VCaP (cell line): ENCODE measurements at regions not wholly inside any gene's neighbourhood (a gene's known extent, or its start where the extent isn't known, plus 50 kb on each side); places are given as distances from the start of the nearest gene placed in this dataset.

Source experiments
- H3K27ac ChIP-seq: fragments of 450-650 bp; 2 replicates; pipeline ENCODE4 v1.5.1; 2017
- TF ChIP-seq, protein P1 (sequence below): fragments of 450-650 bp; conservative IDR thresholded peaks from 2 replicates; pipeline ENCODE4 v1.5.1; 2017; ENCODE audit warnings: mild to moderate bottlenecking, moderate library complexity

DNA sequence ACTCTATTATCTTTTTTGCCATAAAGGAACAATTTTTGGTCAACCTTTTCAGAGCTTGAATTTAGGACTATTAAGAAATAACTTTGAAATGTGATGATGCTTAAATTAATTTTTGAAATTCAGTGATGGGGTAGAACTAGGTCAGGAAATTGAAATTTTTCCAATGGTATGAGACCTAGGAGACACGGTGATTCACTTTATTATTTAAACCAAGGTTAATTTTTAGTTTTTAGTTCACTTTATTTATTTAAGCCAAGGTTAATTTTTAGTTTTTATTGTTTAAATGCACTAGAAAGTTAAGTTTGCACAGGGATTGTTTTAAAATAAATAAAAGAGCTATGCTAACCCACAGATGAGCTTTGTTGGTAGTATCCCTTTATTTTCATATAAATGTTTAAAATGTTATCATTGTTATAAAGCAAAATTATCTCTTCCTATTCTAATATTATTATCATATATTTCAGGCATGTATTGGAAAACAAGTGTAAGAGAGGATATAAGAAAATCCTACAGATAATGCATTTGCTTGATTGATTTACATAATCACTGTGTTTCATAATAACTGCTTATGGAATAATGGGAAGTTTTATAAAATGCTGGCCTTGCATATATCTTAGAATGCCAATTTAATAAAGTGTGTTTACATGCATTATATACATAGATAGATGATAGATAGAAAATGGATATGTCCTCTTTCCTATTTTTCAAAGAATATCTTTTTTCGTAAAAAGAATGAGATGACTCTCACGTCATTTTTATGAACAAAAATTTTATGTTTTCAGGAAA is 163.6 kb downstream of the HGF start:
- H3K27ac ChIP-seq: peak overlapping the region; percentile 74
- TF ChIP-seq, protein P1, sequence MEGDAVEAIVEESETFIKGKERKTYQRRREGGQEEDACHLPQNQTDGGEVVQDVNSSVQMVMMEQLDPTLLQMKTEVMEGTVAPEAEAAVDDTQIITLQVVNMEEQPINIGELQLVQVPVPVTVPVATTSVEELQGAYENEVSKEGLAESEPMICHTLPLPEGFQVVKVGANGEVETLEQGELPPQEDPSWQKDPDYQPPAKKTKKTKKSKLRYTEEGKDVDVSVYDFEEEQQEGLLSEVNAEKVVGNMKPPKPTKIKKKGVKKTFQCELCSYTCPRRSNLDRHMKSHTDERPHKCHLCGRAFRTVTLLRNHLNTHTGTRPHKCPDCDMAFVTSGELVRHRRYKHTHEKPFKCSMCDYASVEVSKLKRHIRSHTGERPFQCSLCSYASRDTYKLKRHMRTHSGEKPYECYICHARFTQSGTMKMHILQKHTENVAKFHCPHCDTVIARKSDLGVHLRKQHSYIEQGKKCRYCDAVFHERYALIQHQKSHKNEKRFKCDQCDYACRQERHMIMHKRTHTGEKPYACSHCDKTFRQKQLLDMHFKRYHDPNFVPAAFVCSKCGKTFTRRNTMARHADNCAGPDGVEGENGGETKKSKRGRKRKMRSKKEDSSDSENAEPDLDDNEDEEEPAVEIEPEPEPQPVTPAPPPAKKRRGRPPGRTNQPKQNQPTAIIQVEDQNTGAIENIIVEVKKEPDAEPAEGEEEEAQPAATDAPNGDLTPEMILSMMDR: no peak

DNA sequence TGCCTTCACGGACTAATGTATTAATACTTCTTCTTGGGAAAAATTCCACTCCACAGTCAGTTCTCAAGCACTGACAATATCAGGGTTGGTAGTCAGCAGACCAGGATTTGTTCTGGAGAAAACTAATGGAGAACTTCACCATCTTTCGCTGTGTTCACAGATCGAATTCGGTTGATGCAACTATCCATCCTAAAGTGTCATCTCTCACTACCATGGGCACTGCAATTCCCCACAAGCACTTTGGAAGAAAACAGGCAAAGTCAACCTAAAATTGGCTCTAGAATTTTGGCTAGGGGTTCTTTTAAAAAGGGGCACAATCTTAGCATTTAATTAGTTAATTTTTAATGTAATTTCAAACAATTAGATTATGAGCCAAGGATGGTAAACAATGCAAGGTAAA is 164.4 kb downstream of the HGF start:
- peak overlapping the region; percentile 74 for H3K27ac ChIP-seq
- TF ChIP-seq, protein P1: no peak

DNA sequence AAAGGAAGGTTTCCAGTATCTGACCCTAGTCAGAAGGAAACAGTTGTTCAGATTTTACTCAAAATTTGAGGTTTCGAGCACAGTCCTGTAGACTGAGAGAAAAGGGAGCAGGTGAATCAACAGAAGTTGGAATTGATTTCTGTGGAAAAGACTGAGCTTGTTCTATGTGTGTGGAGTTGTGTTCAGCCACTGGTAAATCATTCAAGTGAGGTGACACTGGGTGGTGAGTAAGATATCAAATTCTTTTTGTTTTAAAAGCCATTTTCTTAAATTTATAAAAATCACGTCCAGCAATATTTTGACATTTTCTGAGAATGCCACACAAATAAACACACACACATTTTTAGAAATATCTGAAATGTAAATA is 165.1 kb downstream of the HGF start:
- TF ChIP-seq, protein P1: no peak
- peak overlapping the region; percentile 74 for H3K27ac ChIP-seq

DNA sequence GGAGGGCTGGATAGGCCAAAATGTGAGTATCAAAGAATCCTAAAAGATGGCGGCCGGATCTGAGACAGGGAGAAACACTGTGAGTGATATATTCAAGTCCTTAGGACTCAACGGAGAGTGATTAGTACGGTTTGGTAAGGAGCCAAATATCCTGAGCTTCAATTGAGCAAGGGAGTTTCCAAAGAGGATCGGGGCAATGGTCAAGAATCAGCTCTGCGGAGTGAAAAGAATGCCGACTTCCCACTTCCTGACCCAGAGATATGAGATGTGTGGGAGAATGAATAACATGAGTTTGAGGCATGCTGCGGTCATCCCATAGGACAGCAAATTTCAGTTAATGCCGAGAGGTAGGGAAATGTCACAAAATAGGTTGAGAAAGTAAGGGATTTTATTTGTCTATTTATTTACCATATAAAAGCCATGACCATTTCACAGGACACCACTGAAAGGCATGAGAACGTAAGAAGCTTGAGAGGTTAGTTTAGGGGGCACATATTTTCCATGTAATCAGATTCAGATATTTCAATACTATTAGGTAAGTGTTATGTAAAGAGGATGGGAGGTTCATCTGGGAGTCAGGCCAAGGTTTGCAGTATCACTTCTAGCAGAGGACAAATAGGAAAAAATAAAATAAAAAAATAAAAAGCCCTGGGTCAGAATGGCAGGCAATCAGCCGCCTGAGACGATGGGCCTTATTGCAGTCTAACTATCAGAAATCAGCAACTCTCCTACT is 165.6 kb downstream of the HGF start:
- TF ChIP-seq, protein P1: no peak
- H3K27ac ChIP-seq: peak overlapping the region; percentile 74

DNA sequence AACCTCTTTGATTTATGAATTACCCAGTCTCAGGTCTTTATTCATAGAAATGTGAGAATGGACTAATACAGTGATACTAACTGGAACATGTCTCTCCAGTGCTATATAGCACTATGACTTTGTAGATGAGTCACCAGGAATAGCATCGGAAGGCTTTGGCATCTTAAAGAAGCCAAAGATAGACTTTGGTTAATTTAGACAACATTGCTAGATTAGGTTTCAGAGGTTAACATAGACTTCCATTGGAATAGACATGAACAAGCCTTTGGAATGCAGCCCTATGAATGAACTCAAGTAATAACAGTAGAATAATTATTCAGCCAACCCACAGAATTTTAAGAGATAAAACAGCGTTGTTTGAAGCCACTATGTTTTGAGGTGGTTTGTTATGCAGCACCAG is 169.2 kb downstream of the HGF start:
- H3K27ac ChIP-seq: no peak overlapping the region
- TF ChIP-seq, protein P1: no peak

DNA sequence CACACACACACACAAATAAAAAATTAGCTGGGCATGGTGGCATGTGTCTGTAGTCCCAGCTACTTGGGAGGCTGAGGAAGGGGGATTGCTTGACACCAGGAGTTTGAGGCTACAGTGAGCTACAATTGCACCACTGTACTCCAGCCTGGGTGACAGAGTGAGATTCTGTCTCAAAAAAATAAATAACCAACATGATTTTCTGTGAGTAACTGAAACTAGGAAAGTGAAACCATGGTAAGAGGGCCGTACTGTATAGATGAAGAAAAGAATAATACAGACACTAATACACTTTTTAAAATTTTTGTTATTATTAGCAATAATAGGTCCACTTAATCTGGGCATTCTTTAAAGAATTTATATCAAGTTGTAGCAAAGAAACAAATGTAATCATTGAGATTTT is 170.9 kb downstream of the HGF start:
- no peak overlapping the region for H3K27ac ChIP-seq
- TF ChIP-seq, protein P1: no peak

DNA sequence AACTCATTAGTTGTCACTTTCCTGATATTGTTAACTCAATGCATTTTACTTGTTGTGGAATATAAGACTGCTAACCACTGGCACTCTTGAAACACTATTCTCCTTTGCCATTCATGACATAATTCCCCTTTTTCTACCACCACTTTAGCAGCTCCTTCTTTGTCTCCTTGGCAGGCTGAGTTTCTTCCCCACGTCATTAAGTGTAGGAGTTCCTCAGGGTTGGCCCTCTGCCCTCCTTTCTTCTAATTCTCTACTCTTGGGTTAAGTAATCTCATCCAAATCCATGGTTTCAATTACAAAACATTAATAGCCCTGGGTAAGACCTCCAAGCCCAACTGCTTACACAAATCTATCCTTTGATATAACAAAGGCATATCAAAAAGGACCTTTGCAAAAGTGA is 175.1 kb downstream of the HGF start:
- no peak overlapping the region for H3K27ac ChIP-seq
- TF ChIP-seq, protein P1: no peak
